NCI-H748 treated with DMSO at 0.1 percent for 48 hours (cell line): ENCODE measurements at regions not wholly inside any gene's neighbourhood (a gene's known extent, or its start where the extent isn't known, plus 50 kb on each side); places are given as distances from the start of the nearest gene placed in this dataset.
"Not testable (repeated sequence)": the region's sequence is repeated elsewhere in the genome, so short reads cannot be mapped to it uniquely, and the experiment has no call there.

Experiments used
- DNase-seq: peaks from one replicate; lab custom pipeline; 2025; lab: John Stamatoyannopoulos, UW

DNA sequence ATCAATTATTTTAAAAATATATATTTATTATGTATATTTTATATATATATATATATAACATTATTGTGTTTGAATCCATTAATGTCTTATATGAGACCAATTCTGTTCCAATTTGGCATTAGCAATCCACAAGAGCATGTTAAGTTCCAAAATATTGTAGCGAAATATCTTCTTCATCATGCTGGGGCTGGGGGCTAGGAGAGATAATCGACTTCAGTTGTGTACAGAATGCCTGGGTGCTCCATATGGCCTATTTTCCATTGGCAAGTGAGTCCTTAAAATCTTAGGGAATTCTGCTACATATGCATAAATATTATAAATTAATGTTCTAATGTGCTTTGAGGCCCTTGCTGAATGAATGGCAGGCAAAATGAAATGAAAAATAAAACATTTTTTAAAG lies 117.7 kb downstream of the PCDH7 start:
- no peak for DNase-seq

DNA sequence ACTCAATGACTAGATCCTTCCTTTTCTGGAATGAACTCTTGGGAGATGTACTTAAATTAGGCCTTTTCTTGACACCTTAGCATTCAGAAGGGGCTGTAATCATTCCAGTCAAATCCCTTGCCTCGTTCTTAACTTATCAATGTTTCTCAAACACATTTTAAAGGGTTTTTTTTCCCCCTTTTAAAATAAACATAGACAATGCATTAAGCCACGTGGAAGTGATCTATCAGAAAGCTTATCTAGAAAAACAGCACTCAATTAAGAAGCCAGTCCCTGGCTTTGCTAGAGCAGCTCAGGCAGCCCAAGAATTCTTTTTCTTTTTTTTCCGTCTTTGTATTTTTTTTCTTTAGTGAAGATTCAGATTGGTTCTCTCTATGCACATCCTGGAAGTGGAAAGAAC lies 118.2 kb downstream of the PCDH7 start:
- no peak for DNase-seq

DNA sequence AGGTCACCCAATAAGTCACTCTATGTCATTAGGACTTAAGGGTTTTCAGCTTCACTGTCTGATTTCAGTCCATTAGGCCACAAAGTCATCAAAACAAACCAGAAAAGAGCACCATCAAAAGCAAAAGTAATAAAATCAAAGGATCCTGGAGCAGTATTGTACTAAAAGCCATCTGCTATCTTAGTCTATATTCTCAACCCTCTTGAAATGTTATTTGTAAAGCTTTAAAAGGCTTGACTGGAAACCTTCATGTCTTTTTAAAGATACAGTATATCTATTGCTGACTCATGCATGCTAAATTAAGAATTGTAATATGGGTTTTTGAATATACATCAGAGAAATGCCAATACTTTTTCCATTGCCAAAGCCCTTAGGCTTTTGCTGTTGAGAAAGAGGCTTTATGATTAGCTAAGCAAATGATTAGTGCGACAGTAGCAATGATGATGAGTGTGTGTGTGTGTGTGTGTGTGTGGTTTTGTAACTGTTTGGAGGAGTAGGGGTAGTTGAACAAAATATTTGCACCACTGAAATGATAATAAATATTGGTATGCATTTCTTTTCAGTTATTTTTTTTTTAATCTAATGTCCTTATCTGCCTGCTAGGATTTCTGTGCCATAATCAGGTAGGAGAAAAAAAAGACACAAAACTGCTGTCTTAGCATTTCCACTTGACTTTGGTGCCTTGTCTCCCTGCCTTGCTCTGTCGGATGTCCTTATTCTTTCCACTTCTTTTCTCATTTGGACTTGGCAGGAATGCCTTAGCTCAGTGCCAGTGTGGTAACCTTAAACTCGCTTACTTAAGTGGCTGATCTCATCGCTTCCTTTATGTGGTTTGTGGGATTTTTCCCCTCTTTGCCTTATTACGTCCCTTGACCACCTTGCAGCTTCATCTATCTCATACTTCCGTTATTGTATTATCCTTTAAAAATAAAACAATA lies 119.7 kb downstream of the PCDH7 start:
- no peak for DNase-seq

DNA sequence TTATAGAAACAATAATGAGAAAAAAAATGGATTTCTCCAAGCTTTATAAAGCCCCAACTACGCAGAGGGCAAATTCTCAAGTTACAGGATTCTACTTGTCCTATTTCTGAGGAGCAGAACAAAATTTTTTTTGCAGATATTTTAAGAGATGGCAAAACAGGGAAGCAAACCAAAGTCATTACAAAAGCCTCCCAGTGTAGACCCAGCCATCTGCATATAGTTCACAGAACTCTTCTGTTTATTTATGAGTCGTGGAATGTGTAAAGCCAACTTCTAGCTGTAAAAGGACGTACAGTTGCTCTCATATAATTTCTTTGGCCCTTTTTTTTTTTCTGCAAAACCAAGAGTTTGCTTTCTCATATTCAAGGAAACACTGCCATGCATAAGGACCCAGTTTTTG lies 120.4 kb downstream of the PCDH7 start:
- DNase-seq = no peak

DNA sequence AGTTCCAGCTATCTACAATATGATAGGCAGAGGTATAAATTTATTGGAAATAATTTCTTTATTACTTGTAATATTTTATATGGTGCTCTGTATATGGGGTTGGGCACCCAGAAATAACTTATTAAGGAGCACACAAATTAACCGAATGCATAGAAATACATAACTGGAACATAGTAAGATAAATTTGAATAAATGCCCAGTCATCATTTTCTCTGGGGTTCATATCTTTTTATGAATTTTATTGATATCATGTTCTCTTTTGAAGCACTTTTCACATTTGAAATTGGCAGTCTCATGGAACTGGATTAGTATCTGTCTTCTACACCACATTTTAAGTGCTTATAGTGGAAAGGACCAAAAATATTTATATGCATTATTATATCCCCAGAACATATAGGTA lies 122.0 kb downstream of the PCDH7 start:
- no peak for DNase-seq

DNA sequence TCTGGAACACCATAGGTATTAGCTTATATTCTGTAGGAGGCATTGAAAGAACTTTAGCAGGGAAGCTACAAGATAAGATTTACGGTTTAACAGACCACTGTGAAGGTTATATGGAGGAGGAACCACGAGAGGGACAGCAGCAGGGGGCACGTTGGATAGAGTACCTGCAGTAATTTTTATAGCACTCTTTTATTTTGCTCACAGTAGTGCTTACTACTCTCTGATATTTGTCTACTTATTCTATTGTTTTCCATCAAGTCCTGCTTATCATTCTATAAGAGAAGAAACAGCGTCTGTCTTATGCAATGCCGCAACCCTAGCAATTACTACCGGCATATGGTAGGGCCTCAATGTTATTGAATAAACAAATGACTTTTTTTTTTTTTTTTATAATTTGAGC lies 122.5 kb downstream of the PCDH7 start:
- no peak for DNase-seq

DNA sequence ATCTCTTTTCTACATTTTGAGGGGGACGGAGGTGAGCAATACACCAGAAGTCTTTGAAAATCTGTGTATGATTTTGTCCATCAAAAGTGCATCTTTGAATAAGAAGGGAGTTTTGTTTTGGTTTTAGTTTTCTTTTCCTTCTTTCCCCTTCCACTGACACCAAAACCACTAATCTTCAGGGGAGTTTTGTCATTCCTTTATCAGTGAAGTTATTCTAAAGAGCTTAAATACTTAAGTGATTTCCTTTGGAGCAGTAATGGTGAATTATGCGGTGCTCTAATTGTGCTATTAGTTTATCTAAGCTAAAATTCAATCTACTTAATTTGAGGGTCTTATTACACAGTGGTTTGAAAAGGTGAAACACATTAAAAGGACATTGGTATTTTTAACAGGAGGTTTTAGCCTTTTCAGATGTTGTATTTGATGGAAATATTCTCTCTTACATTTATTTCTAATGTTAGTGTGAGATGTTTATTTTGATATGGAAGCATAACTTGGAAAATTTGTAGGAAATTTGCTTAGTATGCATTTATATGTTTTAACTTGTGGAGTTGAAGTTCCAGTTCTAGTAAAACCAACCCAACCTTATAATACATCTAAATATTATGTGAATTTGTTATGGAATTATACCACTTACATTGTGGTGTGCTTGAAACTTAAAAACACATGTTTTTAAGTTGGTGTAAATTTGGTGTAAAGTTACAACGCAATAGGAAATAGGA lies 124.9 kb downstream of the PCDH7 start:
- no peak for DNase-seq

DNA sequence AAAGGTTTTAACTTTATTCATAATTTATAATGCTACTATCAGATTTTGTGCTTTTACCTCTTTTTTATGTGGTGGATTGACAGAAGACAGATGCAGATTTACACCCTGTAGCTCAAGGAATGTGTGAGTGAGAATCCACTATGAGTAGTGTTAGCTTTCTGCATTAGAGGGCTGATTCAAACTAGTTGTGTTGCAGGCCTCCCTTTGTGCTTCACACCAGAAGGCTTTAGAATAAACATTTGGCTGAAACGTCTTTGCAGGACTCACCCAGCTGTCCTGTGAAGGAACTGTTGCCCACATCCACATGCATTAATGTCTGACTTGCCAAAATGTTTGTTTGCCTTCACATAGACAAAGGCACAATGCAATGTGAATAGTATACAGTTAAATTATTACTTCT lies 127.0 kb downstream of the PCDH7 start:
- DNase-seq = no peak

DNA sequence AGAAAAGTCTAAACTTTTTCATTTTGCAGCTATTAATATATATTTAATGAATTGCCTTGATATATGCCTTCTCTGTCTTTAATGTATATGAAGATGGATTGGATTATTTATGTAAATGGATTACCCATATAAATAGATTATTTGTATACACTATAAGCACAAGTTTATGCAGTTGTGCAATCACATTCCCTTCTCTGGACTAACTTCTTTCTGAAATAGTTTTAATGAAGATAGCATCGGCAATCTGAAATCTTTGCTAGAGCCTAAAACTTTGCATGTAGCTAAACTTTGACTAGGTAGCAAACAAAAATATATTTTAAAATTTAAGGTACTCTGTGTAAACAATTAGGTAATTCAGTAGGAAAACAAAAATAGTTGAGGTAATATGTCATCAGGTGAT lies 127.8 kb downstream of the PCDH7 start:
- DNase-seq = no peak

DNA sequence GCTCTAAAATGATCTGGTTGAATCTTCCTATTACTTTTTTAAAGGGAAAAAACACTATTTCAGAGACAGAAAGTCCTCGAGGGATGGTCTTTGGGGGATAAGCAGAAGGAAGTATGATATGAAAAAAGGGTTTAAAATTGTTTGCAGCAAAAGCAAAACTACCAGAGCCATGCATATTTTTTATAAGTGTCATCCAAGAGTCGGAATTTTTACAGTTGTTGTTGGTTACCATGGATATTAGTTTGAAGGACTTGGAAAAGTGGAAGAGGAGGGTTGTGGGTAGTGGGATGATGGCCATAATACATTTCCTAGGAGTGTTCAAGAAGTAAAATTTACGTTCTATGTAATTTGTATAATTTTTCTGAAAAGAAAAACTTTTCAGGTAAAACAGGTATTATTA lies 134.4 kb downstream of the PCDH7 start:
- DNase-seq = no peak

DNA sequence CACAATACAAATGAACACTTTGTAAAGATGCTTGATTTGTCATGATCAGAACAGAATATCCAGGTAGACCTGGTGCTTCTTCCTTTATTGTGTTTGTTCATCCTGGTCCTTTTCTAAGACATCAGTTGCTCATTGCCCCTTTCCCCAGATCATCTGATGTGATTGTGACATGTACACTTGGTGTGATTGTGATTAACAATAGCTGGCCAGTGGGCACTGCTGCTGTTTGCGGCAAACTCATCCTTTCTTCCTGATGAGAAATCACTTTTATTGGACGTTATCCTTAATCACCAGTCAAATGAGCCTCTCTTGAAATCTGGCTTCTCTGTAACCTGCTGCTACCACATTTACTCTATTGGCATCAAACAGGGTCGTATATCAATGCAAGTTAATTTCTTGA lies 135.1 kb downstream of the PCDH7 start:
- no peak for DNase-seq

DNA sequence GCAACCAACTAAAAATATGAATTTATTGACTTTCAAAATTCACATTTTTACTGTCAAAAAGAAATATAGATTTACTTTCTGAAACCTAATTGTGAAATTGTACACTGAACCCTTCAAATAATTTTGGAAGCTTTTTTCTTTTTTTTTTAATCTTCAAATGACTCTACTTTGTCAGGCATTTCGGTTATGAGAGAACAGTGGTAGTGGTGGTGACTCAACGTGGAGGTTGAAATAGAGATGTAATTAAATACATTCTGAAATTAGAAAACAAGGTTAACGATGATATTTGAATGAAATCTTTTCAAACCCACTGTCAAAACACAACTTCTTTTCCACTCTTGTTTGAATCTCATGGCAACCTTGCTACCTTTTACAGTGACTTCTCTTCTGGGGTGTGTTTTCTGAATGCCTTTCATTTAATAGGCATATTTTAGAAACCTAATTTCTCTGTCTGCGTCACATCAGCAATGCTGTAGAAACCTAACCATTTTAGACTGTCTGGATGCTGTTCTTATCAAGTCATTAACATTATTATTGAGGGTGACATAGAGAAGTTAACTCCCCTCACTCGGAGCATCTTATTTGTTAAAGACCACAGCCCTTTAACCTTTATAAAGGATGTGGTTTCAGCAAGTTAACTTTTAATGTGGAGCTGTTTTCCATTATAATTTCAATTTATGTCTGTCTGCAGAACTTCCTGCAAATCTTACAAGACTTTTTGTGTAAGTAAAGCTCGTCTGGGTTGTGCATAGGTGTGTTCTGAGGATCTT lies 136.8 kb downstream of the PCDH7 start:
- no peak for DNase-seq

DNA sequence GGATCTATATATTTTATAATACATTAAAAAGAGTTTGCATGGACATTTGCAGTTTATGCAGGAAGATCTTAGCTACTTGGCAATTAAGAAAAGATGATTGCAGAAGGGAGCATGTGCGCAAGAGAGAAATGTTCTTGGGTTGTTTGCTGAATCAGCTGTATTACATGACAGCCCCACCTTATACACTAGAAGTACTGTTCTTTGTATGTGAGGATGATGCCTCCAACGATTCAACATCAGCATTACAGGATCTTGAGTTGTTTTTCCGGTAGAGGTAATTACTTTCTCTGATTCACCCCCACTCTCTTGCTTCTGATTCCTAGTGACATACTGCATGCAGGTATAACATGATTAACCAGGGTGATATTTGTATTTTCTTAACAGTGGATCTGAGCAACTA lies 140.8 kb downstream of the PCDH7 start:
- no peak for DNase-seq

DNA sequence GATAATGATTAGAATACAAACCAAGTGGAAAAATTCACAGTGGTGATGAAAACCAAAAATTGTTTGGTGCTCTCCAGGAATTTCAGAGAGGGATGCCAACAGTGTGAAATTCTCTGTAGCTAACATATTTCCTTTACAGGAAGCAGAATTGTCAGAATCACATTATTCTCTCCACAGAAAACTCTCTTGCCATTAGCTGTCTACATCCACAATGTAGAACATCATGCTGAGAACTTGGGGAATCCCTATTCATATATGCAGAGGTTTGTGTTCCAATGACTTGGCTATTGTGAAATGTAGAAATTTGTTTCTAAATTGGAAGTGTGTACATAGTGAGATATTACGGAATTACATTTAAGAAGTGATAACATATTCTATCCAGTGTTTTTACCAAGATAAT lies 142.0 kb downstream of the PCDH7 start:
- DNase-seq = no peak

DNA sequence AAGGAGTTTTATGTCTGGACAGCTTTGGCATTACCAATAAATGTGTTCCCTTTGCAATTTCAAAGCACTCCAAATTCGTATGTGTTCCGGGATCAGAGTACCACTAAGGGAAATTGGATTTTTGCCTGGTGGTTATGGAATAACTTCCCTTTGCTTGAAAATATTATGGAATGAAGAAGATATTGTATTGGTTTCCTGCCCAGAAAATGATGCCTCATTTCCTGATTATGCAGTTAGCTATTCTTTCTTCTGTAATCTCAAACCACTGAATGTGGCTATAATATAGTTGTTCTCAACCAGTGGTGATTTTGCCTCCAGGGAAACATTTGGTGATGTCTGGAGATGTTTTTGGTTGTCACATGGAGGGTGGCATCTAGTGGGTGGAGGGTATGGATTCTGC lies 142.9 kb downstream of the PCDH7 start:
- no peak for DNase-seq

DNA sequence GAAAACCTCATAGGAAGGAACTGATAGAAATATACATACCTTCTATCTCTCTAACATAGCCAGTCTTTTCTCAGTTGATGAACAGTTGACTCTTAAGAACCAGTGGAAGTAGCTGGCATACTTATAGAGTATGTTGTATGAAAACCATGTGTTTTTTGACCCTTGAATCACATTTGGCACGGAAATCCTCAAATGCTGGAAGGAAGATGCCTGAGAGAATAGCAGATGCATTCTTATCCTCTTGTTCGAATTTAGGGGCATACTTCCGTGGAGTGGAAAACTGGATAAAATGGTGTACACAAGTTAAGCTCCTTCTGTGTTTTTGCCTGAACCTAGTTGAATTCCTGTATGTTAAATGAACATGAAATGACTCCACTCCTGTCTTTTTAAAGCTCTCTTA lies 145.5 kb downstream of the PCDH7 start:
- no peak for DNase-seq

DNA sequence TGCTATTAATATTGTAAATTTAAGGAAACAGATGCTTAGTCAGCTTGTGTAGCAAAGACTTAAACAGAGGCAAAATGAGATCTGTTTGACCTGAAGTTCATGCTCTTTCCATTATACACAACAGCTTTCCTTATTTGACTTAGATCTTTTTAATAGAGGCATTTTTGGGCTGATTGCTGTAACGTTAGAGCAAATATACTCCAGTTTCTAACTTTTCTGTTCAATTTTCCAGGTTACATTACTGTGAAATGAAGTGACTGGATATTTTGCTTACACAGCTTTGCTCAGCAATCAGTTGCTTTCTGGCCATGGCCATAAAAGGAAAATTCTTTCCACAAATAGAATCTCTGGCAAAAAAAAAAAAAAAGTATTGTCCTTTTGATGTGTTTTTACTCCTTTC lies 146.2 kb downstream of the PCDH7 start:
- no peak for DNase-seq

DNA sequence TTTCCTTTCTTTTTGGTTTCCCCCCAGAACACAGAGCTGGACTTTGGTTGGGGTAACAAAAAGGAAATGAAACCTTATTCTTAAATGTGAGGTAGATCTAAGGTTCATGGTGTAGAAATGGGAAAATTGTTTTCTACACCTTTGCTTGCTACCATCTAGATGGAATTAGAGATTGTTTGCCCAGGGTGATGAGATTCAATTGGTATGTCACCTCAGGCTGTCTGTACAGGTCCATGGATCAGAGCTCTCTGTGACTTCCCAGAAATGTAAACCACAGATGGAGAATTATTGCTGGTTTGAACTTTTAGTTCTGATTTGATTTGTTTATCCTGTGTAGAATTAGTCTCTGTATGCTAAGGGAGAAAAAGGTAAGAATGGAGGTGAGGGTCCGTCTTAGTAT lies 146.7 kb downstream of the PCDH7 start:
- DNase-seq = no peak

DNA sequence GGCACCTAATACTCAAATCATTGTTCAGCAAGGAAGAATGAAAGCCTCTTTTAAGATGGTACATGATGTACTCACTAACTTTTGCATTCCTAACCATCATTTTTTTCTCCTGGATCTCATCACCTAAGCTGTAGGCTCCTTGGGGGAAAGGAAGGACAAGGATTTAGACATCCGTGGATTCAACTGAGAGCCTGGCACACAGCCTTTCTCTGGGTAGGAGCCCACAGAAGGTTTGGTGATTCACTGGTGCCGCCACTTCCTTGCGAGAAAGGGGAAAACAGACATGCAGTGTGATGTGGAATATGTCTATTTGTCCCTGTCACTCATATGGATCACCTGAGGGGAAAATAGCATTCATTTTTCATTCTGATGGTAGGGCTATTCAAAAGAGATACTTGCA lies 147.3 kb downstream of the PCDH7 start:
- no peak for DNase-seq

DNA sequence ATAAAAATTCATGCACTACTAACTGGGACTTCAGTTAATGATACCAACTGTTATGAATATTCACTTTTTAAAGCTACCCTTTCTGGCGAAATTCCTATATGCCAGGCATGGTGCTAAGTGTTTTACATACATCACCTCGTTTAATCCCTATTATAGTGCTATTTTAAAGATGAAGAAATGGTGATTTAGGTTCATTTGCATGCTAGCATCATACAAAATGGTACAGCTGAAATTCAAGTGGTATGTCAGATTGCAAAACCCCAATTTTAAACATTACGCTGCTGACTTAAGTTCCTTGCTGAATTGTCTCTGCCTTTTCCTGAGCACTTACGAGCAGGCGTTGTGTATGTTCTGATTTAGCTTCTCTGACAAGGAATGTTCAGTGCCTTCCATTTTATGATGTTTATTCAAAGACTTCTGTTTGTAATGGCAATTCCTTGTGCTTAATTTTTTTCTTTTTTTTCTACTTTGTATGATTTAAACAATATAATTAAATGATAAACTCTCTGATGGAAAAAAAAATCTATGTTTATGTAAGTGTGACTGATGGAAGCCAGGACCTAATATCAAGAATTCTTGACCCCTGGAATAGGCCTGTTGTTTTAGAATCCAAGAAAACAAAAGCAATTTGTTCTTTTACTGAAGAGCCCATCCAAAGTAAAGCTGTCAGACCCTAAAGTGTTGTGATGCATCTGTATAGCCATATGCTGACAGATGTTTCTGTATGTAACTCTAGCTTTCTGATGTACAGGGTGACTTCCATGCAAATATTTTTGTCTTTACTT lies 148.1 kb downstream of the PCDH7 start:
- no peak for DNase-seq

DNA sequence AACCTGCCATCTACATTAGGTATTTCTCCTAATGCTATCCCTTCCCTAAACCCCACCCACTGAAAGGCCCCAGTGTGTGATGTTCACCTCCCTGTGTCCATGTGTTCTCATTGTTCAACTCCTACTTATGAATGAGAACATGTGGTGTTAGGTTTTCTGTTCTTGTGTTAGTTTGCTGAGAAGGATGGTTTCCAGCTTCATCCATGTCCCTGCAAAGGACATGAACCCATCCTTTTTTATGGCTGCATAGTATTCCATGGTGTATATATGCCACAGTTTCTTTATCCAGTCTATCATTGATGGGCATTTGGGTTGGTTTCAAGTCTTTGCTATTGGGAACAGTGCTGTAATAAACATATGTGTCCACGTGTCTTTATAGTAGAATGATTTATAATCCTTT lies 149.2 kb downstream of the PCDH7 start:
- not testable (repeated sequence) for DNase-seq

DNA sequence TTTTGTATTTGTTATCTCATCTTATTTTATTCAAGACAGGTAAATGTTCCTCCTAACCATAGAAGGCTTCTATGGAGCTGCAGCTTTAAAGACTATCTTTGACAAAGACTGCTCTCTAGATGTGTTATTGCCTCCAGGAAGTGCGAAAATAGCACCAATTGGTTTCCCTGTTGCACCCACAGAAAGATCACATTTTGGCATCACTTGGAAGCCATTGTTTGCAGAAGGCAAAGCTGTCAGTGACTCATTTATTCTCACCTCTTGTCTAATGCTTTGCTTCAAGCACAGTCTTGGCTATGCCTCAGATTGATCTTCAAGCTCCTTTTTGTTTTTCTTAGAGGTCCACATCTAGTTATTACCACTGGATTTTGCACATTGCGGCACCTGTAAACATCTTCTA lies 150.3 kb downstream of the PCDH7 start:
- DNase-seq = no peak
